Uterus (tissue), 3 donors: ENCODE measurements at regions not wholly inside any gene's neighbourhood (a gene's known extent, or its start where the extent isn't known, plus 50 kb on each side); places are given as distances from the start of the nearest gene placed in this dataset.
"Not testable (repeated sequence)": the region's sequence is repeated elsewhere in the genome, so short reads cannot be mapped to it uniquely, and the experiment has no call there.

Experiments used
- DNase-seq, 2 donors: peaks; one replicate each; pipeline ENCODE4 v3.0.0-alpha.2; 2019 to 2020
- H3K27ac ChIP-seq, 2 donors: fragments of 200-600 bp; sonication (generic); 1 replicate in 1 of 2; 2 replicates in 1 of 2; pipeline ENCODE4 v1.5.1; 2016 to 2018
- H3K27me3 ChIP-seq, 2 donors: fragments of 200-600 bp; sonication (generic); one replicate each; pipeline ENCODE4 v1.5.1; 2018 to 2019; ENCODE audit warnings: control low read depth in 1 of 2
- H3K36me3 ChIP-seq, 2 donors: fragments of 200-600 bp; sonication (generic); one replicate each; pipeline ENCODE4 v1.5.1; 2019; ENCODE audit warnings: control low read depth in 1 of 2
- H3K4me1 ChIP-seq, 2 donors: fragments of 200-600 bp; sonication (generic); one replicate each; pipeline ENCODE4 v1.5.1; 2018 to 2019; ENCODE audit warnings: control low read depth in 1 of 2
- H3K4me3 ChIP-seq, 2 donors: fragments of 200-600 bp; sonication (generic); 1 replicate in 1 of 2; 2 replicates in 1 of 2; pipeline ENCODE4 v1.5.1; 2018 to 2019; ENCODE audit warnings: mild to moderate bottlenecking in 1 of 2
- H3K9me3 ChIP-seq, 2 donors: fragments of 200-600 bp; sonication (generic); one replicate each; pipeline ENCODE4 v1.5.1; 2019; ENCODE audit warnings: control low read depth in 1 of 2
- POLR2A ChIP-seq, 2 donors: fragments of 450-650 bp; IDR thresholded peaks; one replicate each; pipeline ENCODE4 v1.6.1; 2016; ENCODE audit warnings: antibody characterized with exemption in 2 of 2, mild to moderate bottlenecking in 1 of 2, moderate library complexity in 1 of 2
- intact Hi-C: fragments of 100-400 bp; cut with DNase I; formaldehyde crosslinking; loops from one replicate; pipeline ENCODE4 v1.15.1; 2023; ENCODE audit warnings: low total_unique reads
- TF ChIP-seq, protein P1 (sequence below), 4 experiments: fragments of 200-600 bp in 2 of 4; fragments of 450-650 bp in 2 of 4; sonication (generic) in 2 of 4; IDR thresholded peaks; one replicate each; pipeline ENCODE4 v1.5.1; 2016 to 2019; ENCODE audit warnings: antibody characterized with exemption in 4 of 4, mild to moderate bottlenecking in 2 of 4, moderate library complexity in 1 of 4
- donor health status: DM: yes; HTN: yes; CAD: no.

DNA sequence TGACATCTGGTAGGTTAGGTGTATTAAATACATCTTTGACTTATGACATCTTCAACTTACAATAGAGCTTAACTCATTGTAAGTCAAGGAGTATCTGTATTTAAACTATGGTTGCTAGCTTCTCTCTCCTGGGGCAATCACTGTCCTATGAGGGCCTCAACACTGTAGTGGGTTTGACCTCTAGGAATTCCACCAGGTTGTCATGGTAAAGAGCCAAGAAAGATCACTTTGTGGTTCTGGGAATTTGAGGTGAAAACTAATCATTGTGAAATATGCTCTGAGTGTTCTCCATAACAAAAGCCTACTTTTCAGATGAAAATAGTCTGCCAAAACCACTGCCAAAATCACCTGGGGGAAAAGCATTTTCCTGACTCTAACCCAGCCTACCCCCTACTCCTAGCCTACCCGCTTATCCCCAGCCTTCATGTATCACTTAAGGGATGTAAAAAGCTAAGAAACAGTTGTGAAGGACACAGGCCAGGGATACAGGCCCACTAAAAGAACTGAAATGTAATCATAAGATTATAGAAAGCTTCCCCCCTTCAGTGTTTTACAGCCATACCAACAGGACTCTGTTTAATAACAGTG is 723.8 kb downstream of the MECOM start:
- TF ChIP-seq POLR2A (IDR thresholded peaks at IDR 0.05), result no peak
- TF ChIP-seq, protein P1, sequence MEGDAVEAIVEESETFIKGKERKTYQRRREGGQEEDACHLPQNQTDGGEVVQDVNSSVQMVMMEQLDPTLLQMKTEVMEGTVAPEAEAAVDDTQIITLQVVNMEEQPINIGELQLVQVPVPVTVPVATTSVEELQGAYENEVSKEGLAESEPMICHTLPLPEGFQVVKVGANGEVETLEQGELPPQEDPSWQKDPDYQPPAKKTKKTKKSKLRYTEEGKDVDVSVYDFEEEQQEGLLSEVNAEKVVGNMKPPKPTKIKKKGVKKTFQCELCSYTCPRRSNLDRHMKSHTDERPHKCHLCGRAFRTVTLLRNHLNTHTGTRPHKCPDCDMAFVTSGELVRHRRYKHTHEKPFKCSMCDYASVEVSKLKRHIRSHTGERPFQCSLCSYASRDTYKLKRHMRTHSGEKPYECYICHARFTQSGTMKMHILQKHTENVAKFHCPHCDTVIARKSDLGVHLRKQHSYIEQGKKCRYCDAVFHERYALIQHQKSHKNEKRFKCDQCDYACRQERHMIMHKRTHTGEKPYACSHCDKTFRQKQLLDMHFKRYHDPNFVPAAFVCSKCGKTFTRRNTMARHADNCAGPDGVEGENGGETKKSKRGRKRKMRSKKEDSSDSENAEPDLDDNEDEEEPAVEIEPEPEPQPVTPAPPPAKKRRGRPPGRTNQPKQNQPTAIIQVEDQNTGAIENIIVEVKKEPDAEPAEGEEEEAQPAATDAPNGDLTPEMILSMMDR (IDR thresholded peaks at IDR 0.05), result no peak
- Histone ChIP-seq H3K9me3 (peaks cover 0 to 3% of the 10 kb centered on the region in 2 donors), H3K4me1 (no peaks in the 10 kb centered on the region), H3K36me3 (no peaks in the 10 kb centered on the region), H3K27me3 (no peaks in the 10 kb centered on the region), H3K4me3 (no peak overlapping the region), H3K27ac (no peak overlapping the region)
- intact Hi-C loops, result no loop called here
- no peak for DNase-seq

DNA sequence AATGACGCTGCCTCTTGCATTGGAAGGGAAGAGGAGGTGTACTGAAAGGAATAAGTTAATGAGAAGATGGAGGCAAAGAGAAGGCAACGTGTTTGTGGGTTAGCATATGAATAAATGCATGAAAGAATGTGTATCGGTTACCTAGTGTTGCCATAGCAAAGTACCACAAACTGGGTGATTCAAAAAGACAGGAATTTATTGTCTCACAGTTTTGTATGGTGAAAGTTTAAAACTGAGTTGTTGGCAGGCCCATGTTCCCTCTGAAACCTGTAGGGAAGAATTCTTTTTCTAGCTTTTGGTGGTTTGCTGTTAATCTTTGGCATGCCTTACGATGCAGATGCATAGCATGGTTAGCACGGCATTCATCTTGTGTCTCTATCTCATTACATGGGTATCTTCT is 729.9 kb downstream of the MECOM start:
- intact Hi-C loops, result no loop called here
- no peak overlapping the region for H3K27ac ChIP-seq
- no peak for TF ChIP-seq POLR2A (IDR thresholded peaks at IDR 0.05)
- TF ChIP-seq, protein P1 (IDR thresholded peaks at IDR 0.05), result no peak

DNA sequence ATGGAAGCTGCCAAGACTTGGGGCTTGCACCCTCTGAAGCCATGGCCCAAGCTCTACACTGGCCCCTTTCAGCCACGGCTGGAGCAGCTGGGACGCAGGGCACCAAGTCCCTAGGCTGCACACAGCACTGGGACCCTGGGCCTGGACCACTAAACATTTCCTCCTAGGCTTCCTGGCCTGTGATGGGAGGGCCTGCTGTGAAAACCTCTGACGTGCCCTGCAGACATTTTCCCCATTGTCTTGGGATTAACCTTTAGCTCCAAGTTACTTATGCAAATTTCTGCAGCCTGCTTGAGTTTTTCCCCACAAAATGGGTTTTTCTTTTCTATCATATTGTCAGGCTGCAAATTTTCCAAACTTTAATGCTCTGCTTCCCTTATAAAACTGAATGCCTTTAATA is 733.5 kb downstream of the MECOM start:
- H3K4me1 ChIP-seq, intact Hi-C loops, DNase-seq, H3K4me3 ChIP-seq, H3K27ac ChIP-seq, H3K36me3 ChIP-seq, H3K27me3 ChIP-seq, H3K9me3 ChIP-seq: not testable (repeated sequence)

More for the DNA sequence above, 729.9 kb downstream of the MECOM start:
- H3K36me3 ChIP-seq, result no peaks in the 10 kb centered on the region
- H3K27me3 ChIP-seq, result no peaks in the 10 kb centered on the region
- H3K9me3 ChIP-seq, result peaks cover 0 to 3% of the 10 kb centered on the region in 2 donors
- no peak for DNase-seq
- H3K4me3 ChIP-seq, result no peak overlapping the region
- no peaks in the 10 kb centered on the region for H3K4me1 ChIP-seq

DNA sequence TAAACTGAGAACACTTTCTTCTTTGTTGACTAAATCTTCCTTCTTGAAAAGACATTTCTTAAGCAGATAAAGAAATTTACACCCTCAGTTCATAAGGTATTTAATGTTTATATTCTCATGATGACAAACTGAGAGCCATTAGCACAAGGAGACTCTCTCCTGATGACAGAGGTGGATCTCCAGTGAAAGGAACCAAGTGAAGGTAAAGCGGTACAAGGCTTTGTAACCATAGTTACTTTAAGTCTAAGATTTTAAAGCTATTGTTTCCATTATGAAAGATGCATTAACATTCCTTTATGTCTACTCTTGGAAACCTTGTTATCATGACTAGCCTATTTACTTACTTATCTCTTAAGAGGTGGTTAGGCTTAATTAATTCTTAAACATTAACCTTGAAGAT is 737.1 kb downstream of the MECOM start:
- Histone ChIP-seq H3K27ac (no peak overlapping the region), H3K9me3 (no peaks in the 10 kb centered on the region), H3K36me3 (no peaks in the 10 kb centered on the region), H3K4me1 (no peaks in the 10 kb centered on the region), H3K4me3 (no peak overlapping the region), H3K27me3 (no peaks in the 10 kb centered on the region)
- TF ChIP-seq, protein P1 (IDR thresholded peaks at IDR 0.05), result no peak
- TF ChIP-seq POLR2A (IDR thresholded peaks at IDR 0.05), result no peak
- intact Hi-C loops, result no loop called here
- DNase-seq, result no peak

DNA sequence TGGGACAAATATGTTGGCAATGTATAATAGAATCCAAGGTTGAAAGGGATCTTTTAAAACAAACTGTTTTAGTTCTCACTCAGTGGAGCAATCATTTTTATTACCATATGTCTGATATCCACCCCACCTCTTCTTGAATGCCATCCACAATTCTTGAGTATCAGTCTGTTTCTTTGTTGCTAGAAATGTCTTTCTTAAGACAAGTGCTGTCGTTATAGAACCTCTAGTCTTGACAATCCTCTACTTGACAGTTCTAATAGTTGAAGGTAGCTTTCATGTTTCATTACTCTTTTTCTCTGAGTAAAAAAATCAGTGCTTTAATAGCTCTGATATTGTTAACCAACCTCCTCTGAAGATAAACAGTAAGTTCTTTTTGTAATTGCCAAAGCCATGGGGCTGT is 737.9 kb downstream of the MECOM start:
- H3K27me3 ChIP-seq, result no peaks in the 10 kb centered on the region
- intact Hi-C loops, result no loop called here
- TF ChIP-seq, protein P1 (IDR thresholded peaks at IDR 0.05), result no peak
- TF ChIP-seq POLR2A (IDR thresholded peaks at IDR 0.05), result no peak
- H3K9me3 ChIP-seq, result no peaks in the 10 kb centered on the region
- H3K4me1 ChIP-seq, result no peaks in the 10 kb centered on the region
- no peak overlapping the region for H3K27ac ChIP-seq
- H3K36me3 ChIP-seq, result no peaks in the 10 kb centered on the region
- no peak overlapping the region for H3K4me3 ChIP-seq
- no peak for DNase-seq

DNA sequence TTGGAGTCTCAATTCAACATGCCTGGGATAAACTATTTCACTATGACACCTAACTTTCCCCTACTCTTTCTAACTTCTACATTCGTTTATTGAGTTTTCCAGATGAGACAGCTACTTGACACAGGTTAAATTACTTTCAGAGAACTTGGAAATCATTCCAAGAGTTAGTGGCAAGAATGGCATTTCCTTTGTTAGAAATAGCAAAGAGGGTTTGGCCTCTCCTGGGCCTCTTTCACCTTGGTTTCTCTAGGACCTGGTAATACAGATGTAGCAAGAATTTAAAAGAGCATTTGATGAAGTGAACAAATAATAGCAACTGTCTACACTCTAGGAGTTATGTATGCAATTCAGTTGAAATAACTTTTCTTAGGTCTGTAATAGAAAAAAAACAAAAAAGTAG is 748.9 kb downstream of the MECOM start:
- no peak overlapping the region for H3K4me3 ChIP-seq
- TF ChIP-seq, protein P1 (IDR thresholded peaks at IDR 0.05), result no peak
- no peak for TF ChIP-seq POLR2A (IDR thresholded peaks at IDR 0.05)
- no peaks in the 10 kb centered on the region for H3K36me3 ChIP-seq
- intact Hi-C loops, result no loop called here
- no peaks in the 10 kb centered on the region for H3K9me3 ChIP-seq
- H3K4me1 ChIP-seq, result no peaks in the 10 kb centered on the region
- DNase-seq, result no peak
- H3K27me3 ChIP-seq, result no peaks in the 10 kb centered on the region
- H3K27ac ChIP-seq, result no peak overlapping the region
